ENCODE measurements at regions not wholly inside any gene's neighbourhood (a gene's known extent, or its start where the extent isn't known, plus 50 kb on each side); places are given as distances from the start of the nearest gene placed in this dataset.
A peak's percentile ranks its signal among the peaks of the same experiment; 100 is the strongest.

DNA sequence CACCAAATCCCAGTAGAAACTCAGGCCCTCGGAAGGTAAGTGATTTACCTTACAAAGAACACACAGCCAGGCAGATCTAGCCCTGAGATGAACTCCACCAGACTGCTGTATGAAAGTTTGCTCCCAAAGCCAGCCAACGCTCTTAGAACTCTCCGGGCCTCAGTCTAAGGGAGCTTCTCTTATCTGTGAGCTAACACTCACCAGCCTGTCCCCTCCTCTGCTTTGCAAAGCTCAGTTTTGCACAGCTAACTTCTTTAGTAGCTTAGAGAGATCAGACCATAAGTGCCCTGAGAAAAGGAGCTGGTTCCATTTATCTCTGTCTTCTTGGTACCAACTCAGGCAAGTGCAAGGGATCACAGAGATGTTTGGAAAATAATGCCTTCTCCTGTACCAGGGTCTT lies 195.8 kb upstream of the JUN start:
- DNase-seq = no peak

GRCh38 chr1:58981392-58981791 lies 197.5 kb upstream of the JUN start:
- no peak for DNase-seq

DNA sequence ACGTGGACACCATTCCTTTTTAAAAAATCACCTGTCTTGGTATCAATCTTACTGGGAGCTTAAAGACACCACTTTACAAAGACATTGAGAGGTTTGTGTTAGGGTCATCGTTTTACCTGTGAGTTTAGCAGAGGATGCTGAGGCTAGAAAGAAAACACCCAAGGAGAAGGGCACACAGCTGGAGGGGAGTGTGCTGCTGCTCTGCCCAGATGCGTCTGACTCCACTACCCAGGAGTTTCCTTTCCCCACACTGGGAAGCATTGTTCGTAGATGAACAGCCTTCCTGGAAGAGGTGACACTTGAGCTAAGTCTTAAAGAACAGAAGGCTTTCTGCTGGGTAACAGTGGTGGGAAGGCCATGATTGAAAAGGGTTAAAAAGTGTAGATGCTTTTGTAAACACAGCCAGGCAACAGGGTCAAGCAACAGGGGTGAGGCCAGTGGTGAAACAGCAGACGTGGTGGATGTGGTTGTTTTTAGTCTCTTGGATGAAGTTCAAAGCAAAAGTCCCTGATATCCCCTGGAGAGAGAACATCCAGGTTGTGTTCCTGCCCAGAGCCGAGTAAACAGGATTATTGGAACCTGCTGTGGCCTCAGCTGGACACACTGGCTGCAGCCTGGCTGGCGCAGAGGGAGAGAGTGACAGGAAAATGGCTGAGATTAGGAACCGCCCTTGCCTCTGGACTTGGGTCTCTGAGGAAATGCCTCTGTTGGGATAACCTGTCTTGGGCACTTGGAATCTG lies 198.6 kb upstream of the JUN start:
- DNase-seq = no peak

- DNase-seq = no peak
These were observed 199.3 kb upstream of the JUN start for GRCh38 chr1:58983162-58983561.

DNA sequence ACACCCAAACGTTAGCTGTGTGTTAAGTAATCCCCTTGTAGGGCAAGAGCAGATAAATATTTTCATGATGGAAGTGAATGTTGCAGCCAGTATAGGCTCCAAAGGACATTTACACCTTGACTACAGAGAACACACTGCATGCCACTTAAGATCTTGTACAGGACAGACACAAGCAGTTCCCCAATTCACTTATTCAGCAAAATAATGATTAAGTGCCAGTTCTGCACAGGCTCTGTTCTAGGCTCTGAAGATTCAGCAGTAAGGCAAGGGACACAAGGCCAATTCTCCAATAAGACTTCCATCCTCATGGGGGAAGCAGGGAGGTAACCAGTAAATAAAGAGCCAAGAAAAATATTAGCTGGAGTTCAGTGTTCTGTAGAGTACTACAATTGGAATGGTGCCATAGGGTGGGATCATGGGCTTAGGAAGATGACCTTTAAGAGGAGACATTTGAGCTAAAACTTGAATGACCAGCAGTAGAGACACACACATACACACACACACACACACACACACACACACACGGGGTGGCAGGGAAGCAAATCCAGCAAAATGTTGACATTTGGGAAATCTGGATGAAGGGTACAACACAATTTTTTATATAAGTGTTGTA lies 199.9 kb upstream of the JUN start:
- no peak for DNase-seq

DNA sequence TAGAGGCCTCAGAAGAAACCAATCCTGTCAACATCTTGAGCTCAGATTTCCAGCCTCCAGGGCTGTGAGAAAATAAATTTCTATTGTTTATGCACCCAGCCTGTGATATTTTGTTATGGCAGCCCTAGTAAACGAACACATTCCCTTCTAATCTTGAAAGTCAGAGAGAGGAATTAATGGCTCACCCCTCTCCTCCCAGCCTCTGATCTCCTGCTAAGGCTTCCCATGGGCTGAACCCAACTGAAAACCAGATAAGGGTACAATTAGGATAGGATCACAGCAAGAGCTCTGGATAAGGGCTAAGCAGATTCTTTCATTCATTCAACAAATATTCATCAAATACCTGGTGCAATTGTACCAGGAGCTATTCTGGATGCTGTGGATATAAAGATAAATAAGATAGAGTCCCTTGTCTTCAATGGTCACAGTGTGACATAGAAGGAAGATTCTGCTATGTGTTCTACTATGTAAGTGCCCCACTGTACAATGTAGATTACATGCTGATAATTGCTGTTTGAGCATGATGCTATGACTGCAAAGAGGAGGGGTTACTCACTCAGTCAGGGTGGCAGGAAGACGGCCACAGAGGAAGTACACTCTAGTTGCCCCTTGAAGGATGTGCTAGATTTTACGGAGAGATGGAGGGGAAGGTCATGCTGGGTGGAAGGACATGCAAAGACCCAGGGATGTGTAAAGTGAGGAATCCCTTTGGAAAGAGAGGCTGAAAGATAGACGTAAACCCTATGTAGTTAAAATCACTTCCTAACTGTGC lies 203.3 kb upstream of the JUN start:
- DNase-seq = no peak

GRCh38 chr1:58988752-58989151 lies 204.9 kb upstream of the JUN start:
- no peak for DNase-seq

DNA sequence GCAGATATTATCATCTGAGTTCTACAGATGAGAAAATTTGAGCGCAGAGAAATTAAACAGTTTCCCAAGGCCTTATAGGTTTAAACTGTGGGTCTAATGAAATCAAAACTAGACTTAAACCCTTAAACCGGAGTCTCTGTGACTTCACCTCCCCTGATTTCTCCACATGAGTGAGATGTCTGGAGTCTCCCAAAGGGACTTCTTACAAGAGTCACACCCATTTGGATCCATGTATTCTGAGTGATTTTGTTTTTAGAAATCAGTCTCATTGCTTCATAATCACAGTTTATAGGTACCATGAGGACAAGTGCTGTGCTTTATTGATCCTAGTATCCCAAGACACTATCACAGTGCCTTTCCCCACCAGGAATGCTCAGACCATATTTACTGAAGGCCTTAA lies 206.0 kb upstream of the JUN start:
- no peak for DNase-seq

GRCh38 chr1:58991305-58991704 lies 207.5 kb upstream of the JUN start:
- DNase-seq = no peak

DNA sequence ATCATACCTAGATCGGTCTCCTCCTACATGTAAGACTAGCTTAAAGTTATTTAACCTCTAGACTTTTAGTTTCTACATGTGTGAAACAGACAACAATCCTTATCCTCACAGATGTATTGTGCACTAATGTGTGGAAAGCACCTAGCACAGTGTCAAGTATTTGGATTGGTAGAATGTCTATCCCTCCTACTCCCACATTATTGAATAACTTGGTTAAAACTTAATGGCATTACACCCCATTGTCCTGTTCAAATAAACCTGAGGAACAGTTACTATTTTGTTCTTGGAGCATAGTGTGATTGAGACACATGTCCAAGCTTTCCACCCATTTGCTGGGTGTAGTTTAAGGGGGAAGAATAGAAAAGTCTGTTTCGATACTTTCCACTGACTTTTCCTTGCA lies 208.8 kb upstream of the JUN start:
- DNase-seq = no peak

DNA sequence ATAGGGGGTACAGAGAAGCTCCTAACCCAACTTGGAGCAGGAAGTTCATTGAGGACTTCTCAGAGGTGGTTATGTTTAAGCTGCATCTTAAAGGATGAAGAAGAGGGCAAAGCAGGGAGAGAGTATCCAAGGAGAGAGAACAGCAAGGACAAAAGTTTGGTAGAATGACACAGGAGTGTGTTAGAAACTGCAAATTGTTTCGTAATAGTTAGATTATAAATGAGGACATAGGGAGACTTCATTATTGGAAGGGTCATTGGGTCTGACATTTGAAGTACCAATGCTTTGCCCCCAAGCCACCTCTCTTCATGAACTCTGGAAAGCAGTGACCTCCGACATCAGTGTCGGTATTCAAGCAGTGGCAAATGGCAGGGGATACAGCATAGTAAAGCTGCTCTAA lies 209.6 kb upstream of the JUN start:
- DNase-seq = no peak

DNA sequence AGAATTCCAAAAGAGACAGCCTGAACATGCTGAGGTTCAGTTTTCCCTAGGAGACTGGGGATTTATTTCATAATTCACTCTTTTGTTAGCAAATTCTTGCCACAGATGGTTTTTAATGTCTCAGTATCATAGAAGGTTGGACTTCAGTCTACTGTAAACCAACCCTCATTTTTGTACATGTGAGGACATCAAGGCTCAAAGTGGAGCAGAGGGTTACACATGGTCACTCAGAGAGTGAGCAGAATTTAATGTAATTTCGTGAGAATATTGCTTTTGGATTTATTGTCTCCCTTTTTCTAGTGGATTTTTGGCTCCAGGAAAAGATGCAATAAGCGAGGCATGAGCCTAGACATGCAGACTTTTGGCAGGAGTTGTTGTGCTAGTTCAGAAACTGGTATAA lies 210.8 kb upstream of the JUN start:
- DNase-seq = no peak

DNA sequence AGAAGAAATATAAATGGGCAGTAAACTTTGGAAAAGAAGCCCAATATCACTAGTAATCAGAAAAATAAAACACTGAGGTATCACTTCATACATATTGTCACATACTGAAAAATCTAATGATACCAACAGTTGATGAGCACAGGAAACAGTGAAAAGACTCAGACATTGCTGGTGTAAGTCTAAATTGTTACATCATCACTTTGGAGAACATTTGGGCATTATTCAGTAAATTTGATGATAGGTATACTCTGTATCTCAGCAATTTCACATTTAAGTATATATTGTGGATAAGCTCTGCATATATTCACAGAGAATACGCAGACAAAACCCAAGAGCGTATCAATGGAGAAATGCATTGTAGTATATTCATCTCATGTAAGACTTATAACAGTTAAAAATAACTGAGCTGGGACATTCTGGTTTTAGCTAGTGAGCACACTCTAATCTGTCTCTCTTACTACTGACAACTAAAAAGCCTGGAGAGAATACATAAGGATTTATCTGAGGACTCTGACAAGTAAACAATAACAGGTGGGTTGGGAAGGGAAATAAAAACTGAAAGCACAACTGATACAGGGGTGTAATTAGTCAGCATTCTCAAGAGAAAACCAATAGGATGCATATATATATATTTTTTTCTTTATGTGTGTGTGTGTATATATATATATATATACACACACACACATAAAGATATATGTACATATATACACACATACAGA lies 212.7 kb upstream of the JUN start:
- no peak for DNase-seq

DNA sequence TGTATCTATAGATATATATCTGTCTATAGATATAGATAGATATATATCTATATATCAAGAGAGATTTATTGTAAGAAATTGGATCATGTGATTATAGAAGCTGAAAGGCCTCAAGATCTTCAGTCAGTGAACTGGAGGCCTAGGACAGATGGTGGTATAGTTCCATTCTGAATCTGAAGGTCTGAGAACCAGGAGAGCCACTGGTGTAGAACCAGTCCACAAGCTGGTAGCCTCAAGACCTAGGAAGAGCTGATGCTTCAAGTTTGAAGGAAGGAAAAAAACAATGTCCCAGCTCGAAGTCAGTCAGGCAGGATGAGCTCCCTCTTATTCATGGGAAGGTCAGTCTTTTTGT lies 213.2 kb upstream of the JUN start:
- no peak for DNase-seq

GRCh38 chr1:58997637-58998036 lies 213.8 kb upstream of the JUN start:
- no peak for DNase-seq

DNA sequence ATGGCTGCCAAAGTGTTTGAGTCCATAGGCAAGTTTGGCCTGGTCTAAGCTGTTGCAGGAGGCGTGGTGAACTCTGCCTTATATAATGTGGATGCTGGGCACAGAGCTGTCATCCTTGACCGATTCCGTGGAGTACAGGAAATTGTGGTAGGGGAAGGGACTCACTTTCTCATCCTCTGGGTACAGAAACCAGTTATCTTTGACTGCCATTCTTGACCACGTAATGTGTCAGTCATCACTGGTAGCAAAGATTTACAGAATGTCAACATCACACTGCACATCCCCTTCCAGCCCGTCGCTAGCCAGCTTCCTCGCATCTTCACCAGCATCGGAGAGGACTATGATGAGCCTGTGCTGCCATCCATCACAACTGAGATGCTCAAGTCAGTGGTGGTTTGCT lies 215.8 kb upstream of the JUN start:
- DNase-seq = no peak

DNA sequence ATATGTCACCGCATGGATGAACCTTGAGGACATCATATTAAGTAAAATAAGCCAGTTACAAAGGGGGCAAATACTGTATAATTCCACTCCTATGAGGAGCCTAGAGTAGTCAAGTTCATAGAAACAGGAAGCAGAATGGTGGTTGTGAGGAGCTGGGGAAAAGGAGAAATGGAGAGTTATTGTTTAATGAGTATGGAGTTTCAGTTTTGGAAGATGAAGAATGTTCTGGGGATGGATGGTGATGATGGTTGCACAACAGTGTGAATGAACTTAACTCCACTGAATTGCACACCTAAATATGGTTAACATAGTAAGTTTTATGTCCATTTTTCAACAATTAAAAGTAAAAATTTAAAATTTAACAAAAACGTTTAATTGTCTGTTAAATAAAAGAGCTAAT lies 220.9 kb upstream of the JUN start:
- DNase-seq = no peak

DNA sequence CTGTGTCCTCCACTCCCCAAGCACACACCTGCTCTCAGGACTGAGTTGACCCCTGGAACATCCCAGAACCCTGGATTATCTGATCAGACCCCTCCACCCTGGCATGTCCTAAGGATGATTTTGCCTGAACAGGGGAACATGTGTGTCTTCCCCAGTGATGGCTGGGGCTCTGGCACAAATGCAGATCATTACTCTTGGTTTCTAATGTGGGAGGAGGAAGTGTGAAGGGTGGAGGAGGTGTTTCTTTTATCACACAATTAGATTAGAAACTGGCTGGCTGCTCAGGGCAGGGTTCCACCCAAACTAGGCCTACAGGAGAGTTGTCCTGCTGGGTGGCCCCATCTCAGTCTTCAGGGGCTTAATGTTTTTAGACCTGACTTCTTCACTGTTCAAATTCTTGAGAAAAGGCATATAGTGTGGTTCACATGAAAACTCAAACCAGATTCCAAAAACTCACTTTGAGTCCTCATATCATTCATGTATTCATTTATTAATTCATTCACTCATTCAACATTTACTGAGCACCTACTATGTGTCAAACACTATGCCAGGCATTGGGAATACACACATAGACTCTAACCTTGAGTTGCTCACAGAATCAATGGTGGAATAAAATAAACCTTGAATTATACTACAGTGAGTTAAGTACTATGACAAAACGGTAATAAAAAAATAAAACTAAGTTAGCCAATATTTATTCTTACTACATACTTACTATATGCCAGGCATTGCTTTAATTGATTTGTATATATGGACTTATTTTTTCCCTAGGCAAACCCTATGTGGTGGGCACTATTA lies 221.8 kb upstream of the JUN start:
- no peak for DNase-seq

- DNase-seq = peak; percentile 68
These were observed 222.4 kb upstream of the JUN start for GRCh38 chr1:59006289-59006658.

- no peak for DNase-seq
These were observed 223.1 kb upstream of the JUN start for GRCh38 chr1:59006932-59007331.

- DNase-seq = no peak
These were observed 223.6 kb upstream of the JUN start for GRCh38 chr1:59007429-59007819.

DNA sequence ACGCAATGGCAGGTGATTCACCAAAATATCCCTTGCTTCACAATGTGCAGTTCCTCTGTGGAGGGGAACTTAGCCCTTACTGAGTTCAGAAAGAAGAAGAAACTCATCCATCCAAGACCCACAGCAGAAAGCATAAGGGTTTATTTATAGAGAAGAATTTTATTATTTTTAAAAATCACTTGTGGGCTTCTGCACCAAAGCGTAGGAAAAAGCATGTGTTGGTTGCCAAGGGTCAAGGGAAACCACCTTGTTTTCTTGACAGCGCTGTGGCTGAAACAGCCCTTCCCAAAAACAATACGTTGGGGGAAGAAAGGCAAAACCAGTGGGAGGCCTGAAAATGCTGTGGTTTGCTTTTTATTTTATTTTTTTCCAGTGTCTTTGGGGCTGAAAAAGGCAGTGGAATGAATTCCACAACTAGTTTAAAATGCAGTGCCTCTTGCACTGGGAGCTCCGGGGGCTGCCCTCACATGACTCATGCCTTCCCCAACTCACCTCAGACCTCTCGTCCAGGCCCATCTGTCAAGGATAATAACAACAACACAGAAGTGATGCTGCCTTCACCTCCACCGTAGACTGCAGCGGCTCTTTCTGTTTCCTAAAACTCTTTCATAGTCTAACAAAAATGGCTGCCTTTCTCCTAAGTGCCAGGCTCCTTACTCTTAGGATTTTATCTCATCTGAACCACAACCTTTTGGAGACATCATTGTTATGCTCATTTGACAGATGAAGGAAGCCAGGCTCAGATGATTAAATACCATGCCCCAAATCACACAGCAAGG lies 224.2 kb upstream of the JUN start:
- DNase-seq = peak; percentile 29
